Amniotic epithelial cell (primary cell): ENCODE measurements at regions not wholly inside any gene's neighbourhood (a gene's known extent, or its start where the extent isn't known, plus 50 kb on each side); places are given as distances from the start of the nearest gene placed in this dataset.
"Not testable (repeated sequence)": the region's sequence is repeated elsewhere in the genome, so short reads cannot be mapped to it uniquely, and the experiment has no call there.

Experiments
- DNase-seq: peaks from one replicate; pipeline ENCODE4 v3.0.0-alpha.2; 2010; ENCODE audit warnings: low read depth

GRCh38 chr10:6875269-6875865 is 295.3 kb upstream of the PRKCQ start:
- DNase-seq: no peak

GRCh38 chr10:6871128-6871527 is 291.1 kb upstream of the PRKCQ start:
- DNase-seq: no peak

GRCh38 chr10:6868036-6868725 is 288.1 kb upstream of the PRKCQ start:
- no peak for DNase-seq

GRCh38 chr10:6866757-6867156 is 286.7 kb upstream of the PRKCQ start:
- DNase-seq: no peak

GRCh38 chr10:6864142-6864541 is 284.1 kb upstream of the PRKCQ start:
- no peak for DNase-seq

GRCh38 chr10:6863381-6863780 is 283.3 kb upstream of the PRKCQ start:
- no peak for DNase-seq

- DNase-seq: no peak
Observed at GRCh38 chr10:6850452-6850851, 270.4 kb upstream of the PRKCQ start.

- no peak for DNase-seq
Observed at GRCh38 chr10:6847561-6847960, 267.5 kb upstream of the PRKCQ start.

- DNase-seq: peak; percentile 50
Observed at GRCh38 chr10:6843894-6844650, 264.0 kb upstream of the PRKCQ start.

GRCh38 chr10:6843481-6843881 is 263.4 kb upstream of the PRKCQ start:
- DNase-seq: no peak

- no peak for DNase-seq
Observed at GRCh38 chr10:6842722-6843121, 262.6 kb upstream of the PRKCQ start.

GRCh38 chr10:6841761-6842160 is 261.7 kb upstream of the PRKCQ start:
- DNase-seq: no peak

- DNase-seq: peak; percentile 65
Observed at GRCh38 chr10:6840766-6841165, 260.7 kb upstream of the PRKCQ start.

- peak; percentile 68 for DNase-seq
Observed at GRCh38 chr10:6840201-6840691, 260.2 kb upstream of the PRKCQ start.

GRCh38 chr10:6838118-6838517 is 258.0 kb upstream of the PRKCQ start:
- DNase-seq: no peak

- peak; percentile 13 for DNase-seq
Observed at GRCh38 chr10:6833458-6834011, 253.5 kb upstream of the PRKCQ start.

GRCh38 chr10:6830981-6831380 is 250.9 kb upstream of the PRKCQ start:
- DNase-seq: not testable (repeated sequence)

- not testable (repeated sequence) for DNase-seq
Observed at GRCh38 chr10:6824793-6825192, 244.7 kb upstream of the PRKCQ start.

- no peak for DNase-seq
Observed at GRCh38 chr10:6823770-6824169, 243.7 kb upstream of the PRKCQ start.

- DNase-seq: no peak
Observed at GRCh38 chr10:6819301-6819700, 239.2 kb upstream of the PRKCQ start.

GRCh38 chr10:6817770-6818169 is 237.7 kb upstream of the PRKCQ start:
- DNase-seq: no peak

GRCh38 chr10:6815346-6815745 is 235.3 kb upstream of the PRKCQ start:
- DNase-seq: peak; percentile 15

- DNase-seq: no peak
Observed at GRCh38 chr10:6813856-6814255, 233.8 kb upstream of the PRKCQ start.
